ENCODE measurements at regions not wholly inside any gene's neighbourhood (a gene's known extent, or its start where the extent isn't known, plus 50 kb on each side); places are given as distances from the start of the nearest gene placed in this dataset.

DNA sequence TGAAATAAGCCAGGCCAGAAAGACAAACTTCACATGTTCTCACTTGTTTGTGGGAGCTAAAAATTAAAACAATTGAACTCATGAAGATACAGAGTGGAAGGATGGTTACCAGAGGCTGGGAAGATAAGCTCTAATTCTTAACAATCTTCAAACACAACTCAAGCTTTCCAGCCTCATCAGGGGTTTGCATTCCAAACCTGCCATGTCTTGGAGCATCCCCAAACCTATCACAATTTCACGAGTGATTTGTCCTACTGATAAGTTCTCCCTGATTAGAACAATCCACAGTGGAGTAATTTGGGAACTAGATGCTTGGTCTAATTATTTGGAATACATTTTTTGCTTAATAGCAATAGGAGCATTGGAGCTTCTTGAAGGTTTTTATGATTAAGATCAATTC lies 418.5 kb upstream of the PKN2 start:
- no peaks in the 10 kb centered on the region for H3K27me3 ChIP-seq (ENCODE audit: insufficient read depth, low read length, poor library complexity, severe bottlenecking)
- no peaks in the 10 kb centered on the region for H3K4me1 ChIP-seq (ENCODE audit: insufficient read depth, low read length)
- H3K4me3 ChIP-seq (ENCODE audit: low read length) = no peak overlapping the region
- no peaks in the 10 kb centered on the region for H3K4me1 Mint-ChIP-seq
- H3K9me3 ChIP-seq (ENCODE audit: low read length) = no peaks in the 10 kb centered on the region
- DNase-seq = no peak
- no peaks in the 10 kb centered on the region for H3K36me3 Mint-ChIP-seq
- H3K27me3 Mint-ChIP-seq = no peaks in the 10 kb centered on the region
- H3K27ac Mint-ChIP-seq = no peak overlapping the region
- no peak overlapping the region for H3K27ac ChIP-seq (ENCODE audit: low read depth, low read length)
- ChIA-PET CTCF (no interaction called here), POLR2A (no interaction called here)
- H3K4me3 Mint-ChIP-seq = no peak overlapping the region
- H3K36me3 ChIP-seq (ENCODE audit: insufficient read depth, low read length) = no peaks in the 10 kb centered on the region
- H3K9me3 Mint-ChIP-seq = peaks cover 0 to 3% (median 0%) of the 10 kb centered on the region in 5 donors

DNA sequence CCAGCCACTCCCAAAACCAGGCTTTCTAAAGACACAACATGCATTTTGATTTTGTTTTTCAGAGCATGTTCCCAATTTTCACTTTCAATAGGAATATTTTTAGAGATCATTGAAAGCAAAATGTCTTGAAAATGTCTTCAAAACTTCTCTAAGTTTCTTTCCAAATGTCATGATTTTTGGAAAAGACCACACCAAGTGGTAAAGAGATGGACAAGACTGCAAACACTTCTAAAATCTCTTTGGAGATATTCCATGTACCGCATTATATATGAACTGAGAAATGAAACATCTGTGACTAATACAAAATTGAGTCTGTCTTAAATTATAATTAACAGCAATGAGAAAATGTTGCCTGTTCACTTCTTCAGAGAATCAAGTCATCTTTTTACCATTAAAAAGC lies 418.0 kb upstream of the PKN2 start:
- Mint-ChIP-seq H3K9me3 (peaks cover 0 to 3% (median 0%) of the 10 kb centered on the region in 5 donors), H3K4me1 (no peaks in the 10 kb centered on the region), H3K36me3 (no peaks in the 10 kb centered on the region), H3K27ac (no peak overlapping the region), H3K27me3 (no peaks in the 10 kb centered on the region), H3K4me3 (no peak overlapping the region)
- Histone ChIP-seq H3K27me3 (ENCODE audit: insufficient read depth, low read length, poor library complexity, severe bottlenecking) (no peaks in the 10 kb centered on the region), H3K36me3 (ENCODE audit: insufficient read depth, low read length) (no peaks in the 10 kb centered on the region), H3K27ac (ENCODE audit: low read depth, low read length) (no peak overlapping the region), H3K4me3 (ENCODE audit: low read length) (no peak overlapping the region), H3K9me3 (ENCODE audit: low read length) (no peaks in the 10 kb centered on the region), H3K4me1 (ENCODE audit: insufficient read depth, low read length) (no peaks in the 10 kb centered on the region)
- POLR2A ChIA-PET = no interaction called here
- DNase-seq = no peak
- CTCF ChIA-PET = no interaction called here

DNA sequence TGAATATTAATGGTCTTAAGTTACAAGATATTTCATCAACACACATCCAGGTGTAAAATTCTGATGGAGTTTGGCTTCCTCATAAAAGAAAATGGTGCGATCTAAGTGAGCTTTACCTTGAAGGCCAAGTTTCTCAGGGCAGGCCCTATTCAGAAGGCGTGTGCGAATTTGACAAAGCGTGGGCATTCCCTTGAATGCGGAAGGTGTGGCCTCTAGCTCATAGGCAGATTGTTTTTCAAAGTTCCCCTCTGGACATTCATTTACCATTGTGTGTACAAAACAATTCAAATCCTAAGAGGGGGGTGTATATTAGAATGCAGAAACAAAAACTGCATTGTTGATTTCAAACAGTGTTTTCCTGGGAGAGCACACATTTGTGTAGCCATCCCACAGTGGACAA lies 411.9 kb upstream of the PKN2 start:
- no peaks in the 10 kb centered on the region for H3K27me3 ChIP-seq (ENCODE audit: insufficient read depth, low read length, poor library complexity, severe bottlenecking)
- ChIA-PET CTCF (no interaction called here), POLR2A (no interaction called here)
- Mint-ChIP-seq H3K9me3 (no peaks in the 10 kb centered on the region), H3K4me1 (no peaks in the 10 kb centered on the region), H3K4me3 (no peak overlapping the region), H3K27ac (no peak overlapping the region), H3K27me3 (no peaks in the 10 kb centered on the region), H3K36me3 (no peaks in the 10 kb centered on the region)
- no peak for DNase-seq
- no peak overlapping the region for H3K4me3 ChIP-seq (ENCODE audit: low read length)
- H3K4me1 ChIP-seq (ENCODE audit: insufficient read depth, low read length) = no peaks in the 10 kb centered on the region
- no peak overlapping the region for H3K27ac ChIP-seq (ENCODE audit: low read depth, low read length)
- no peaks in the 10 kb centered on the region for H3K9me3 ChIP-seq (ENCODE audit: low read length)
- H3K36me3 ChIP-seq (ENCODE audit: insufficient read depth, low read length) = no peaks in the 10 kb centered on the region

DNA sequence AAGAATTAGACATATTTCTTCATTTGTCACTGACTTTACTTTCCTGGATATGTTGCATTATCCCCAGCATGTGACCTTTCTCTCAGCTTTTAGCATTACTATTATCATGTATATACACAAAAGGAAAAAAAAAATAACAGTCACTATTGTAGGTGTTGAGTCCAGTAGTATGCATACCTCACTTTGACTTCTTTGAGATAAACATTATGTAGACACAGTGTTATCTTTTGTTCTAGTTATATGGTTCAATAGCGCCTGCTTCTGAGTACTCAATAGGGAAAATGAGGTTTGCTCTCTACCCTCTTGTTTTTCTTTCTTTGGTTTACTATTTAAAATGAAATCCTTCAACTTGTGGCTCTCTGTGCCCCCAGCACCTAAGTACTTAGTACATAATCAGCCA lies 409.6 kb upstream of the PKN2 start:
- H3K4me1 Mint-ChIP-seq = no peaks in the 10 kb centered on the region
- Histone ChIP-seq H3K27me3 (ENCODE audit: insufficient read depth, low read length, poor library complexity, severe bottlenecking) (no peaks in the 10 kb centered on the region), H3K4me3 (ENCODE audit: low read length) (no peak overlapping the region), H3K4me1 (ENCODE audit: insufficient read depth, low read length) (no peaks in the 10 kb centered on the region), H3K27ac (ENCODE audit: low read depth, low read length) (no peak overlapping the region), H3K36me3 (ENCODE audit: insufficient read depth, low read length) (no peaks in the 10 kb centered on the region), H3K9me3 (ENCODE audit: low read length) (no peaks in the 10 kb centered on the region)
- POLR2A ChIA-PET = no interaction called here
- no peak overlapping the region for H3K4me3 Mint-ChIP-seq
- CTCF ChIA-PET = no interaction called here
- no peak for DNase-seq
- no peaks in the 10 kb centered on the region for H3K36me3 Mint-ChIP-seq
- no peaks in the 10 kb centered on the region for H3K9me3 Mint-ChIP-seq
- no peak overlapping the region for H3K27ac Mint-ChIP-seq
- H3K27me3 Mint-ChIP-seq = no peaks in the 10 kb centered on the region

DNA sequence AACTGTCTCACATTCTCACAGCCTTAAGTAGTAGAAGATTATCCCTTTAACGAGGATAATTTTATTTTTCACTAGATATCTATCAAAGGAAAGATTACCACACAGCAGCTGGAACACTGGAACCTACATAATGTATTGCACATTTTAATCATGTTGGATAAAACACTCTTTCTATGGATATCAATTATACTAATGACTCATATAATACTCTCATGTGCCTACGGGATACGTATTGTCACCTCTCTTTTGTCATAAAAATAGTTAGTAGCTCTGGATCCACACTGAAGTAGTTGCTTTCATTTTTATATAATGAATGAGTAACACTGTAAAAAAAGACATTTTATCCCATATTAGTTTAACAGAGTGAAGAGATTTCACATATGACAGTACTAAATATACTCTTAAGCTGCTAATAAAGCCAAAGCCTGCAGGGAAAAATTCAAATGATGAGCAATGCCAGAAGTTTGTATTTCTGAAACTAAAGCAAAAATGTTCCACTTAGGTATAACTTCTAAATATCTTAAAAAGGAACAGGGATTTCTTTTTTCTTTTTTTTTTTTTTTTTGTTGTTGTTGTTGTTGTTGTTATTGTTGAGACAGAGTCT lies 408.7 kb upstream of the PKN2 start:
- ChIA-PET CTCF (no interaction called here), POLR2A (no interaction called here)
- Mint-ChIP-seq H3K27ac (no peak overlapping the region), H3K9me3 (peaks cover 0 to 3% (median 0%) of the 10 kb centered on the region in 5 donors), H3K4me3 (no peak overlapping the region), H3K27me3 (no peaks in the 10 kb centered on the region), H3K4me1 (no peaks in the 10 kb centered on the region), H3K36me3 (no peaks in the 10 kb centered on the region)
- Histone ChIP-seq H3K4me3 (ENCODE audit: low read length) (no peak overlapping the region), H3K9me3 (ENCODE audit: low read length) (no peaks in the 10 kb centered on the region), H3K27ac (ENCODE audit: low read depth, low read length) (no peak overlapping the region), H3K36me3 (ENCODE audit: insufficient read depth, low read length) (no peaks in the 10 kb centered on the region), H3K4me1 (ENCODE audit: insufficient read depth, low read length) (no peaks in the 10 kb centered on the region), H3K27me3 (ENCODE audit: insufficient read depth, low read length, poor library complexity, severe bottlenecking) (no peaks in the 10 kb centered on the region)
- DNase-seq = no peak

DNA sequence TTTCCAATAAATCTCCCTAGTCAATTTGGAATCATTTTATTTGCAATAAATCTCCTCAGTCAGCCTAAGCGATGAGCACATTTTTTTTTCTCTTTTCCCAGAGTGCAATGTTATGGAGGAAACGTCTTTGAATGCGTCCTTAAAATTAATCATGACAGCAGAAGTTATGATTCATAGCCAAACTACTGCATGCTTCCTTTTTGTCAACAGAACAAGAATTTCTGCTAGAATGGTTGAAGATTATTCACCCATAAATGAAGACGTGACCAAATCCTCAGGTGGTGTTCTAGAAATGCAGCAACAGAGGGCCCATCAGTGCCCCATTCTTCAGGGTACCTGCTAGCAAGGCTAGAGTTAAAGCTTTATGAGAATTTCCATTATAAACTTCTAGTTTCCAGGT lies 407.9 kb upstream of the PKN2 start:
- Histone ChIP-seq H3K4me3 (ENCODE audit: low read length) (no peak overlapping the region), H3K27me3 (ENCODE audit: insufficient read depth, low read length, poor library complexity, severe bottlenecking) (no peaks in the 10 kb centered on the region), H3K27ac (ENCODE audit: low read depth, low read length) (no peak overlapping the region), H3K36me3 (ENCODE audit: insufficient read depth, low read length) (no peaks in the 10 kb centered on the region), H3K4me1 (ENCODE audit: insufficient read depth, low read length) (no peaks in the 10 kb centered on the region), H3K9me3 (ENCODE audit: low read length) (no peaks in the 10 kb centered on the region)
- Mint-ChIP-seq H3K27me3 (no peaks in the 10 kb centered on the region), H3K36me3 (no peaks in the 10 kb centered on the region), H3K27ac (no peak overlapping the region), H3K4me1 (no peaks in the 10 kb centered on the region), H3K4me3 (no peak overlapping the region), H3K9me3 (peaks cover 0 to 3% (median 0%) of the 10 kb centered on the region in 5 donors)
- CTCF ChIA-PET = interaction anchor here (0.7 kb wide), 1 partner anchor 15 kb away, joined by 3 read pairs; no protein-coding TSS in a partner anchor
- no peak for DNase-seq
- POLR2A ChIA-PET = interaction anchor here (0.6 kb wide), 1 partner anchor 21 kb away, joined by 7 read pairs; no protein-coding TSS in a partner anchor

DNA sequence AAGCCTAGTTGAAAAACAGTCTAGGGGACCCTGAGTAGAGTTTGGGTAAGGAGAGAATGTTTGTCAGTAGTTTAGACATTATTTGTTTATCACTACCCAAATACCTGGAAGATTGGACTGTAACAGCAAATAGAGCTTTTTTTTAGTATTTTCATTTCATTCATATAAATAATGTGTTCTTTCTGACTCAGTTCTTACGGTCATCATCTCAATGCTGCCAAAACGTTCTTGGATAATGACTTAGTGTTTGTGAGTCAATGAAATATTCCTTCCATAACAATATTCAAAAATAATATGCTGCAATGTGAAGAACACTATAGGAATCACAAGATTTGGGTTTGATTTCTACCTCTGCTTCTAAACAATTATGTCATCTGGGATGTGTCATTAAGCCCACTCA lies 400.0 kb upstream of the PKN2 start:
- no peaks in the 10 kb centered on the region for H3K27me3 ChIP-seq (ENCODE audit: insufficient read depth, low read length, poor library complexity, severe bottlenecking)
- no peak overlapping the region for H3K27ac ChIP-seq (ENCODE audit: low read depth, low read length)
- no peaks in the 10 kb centered on the region for H3K4me1 Mint-ChIP-seq
- H3K36me3 Mint-ChIP-seq = no peaks in the 10 kb centered on the region
- H3K4me3 ChIP-seq (ENCODE audit: low read length) = no peak overlapping the region
- H3K4me3 Mint-ChIP-seq = no peak overlapping the region
- H3K4me1 ChIP-seq (ENCODE audit: insufficient read depth, low read length) = no peaks in the 10 kb centered on the region
- H3K9me3 ChIP-seq (ENCODE audit: low read length) = no peaks in the 10 kb centered on the region
- no peak overlapping the region for H3K27ac Mint-ChIP-seq
- POLR2A ChIA-PET = no interaction called here
- peaks cover 0 to 6% (median 3%) of the 10 kb centered on the region in 5 donors for H3K9me3 Mint-ChIP-seq
- no peak for DNase-seq
- H3K36me3 ChIP-seq (ENCODE audit: insufficient read depth, low read length) = no peaks in the 10 kb centered on the region
- CTCF ChIA-PET = no interaction called here
- H3K27me3 Mint-ChIP-seq = no peaks in the 10 kb centered on the region

DNA sequence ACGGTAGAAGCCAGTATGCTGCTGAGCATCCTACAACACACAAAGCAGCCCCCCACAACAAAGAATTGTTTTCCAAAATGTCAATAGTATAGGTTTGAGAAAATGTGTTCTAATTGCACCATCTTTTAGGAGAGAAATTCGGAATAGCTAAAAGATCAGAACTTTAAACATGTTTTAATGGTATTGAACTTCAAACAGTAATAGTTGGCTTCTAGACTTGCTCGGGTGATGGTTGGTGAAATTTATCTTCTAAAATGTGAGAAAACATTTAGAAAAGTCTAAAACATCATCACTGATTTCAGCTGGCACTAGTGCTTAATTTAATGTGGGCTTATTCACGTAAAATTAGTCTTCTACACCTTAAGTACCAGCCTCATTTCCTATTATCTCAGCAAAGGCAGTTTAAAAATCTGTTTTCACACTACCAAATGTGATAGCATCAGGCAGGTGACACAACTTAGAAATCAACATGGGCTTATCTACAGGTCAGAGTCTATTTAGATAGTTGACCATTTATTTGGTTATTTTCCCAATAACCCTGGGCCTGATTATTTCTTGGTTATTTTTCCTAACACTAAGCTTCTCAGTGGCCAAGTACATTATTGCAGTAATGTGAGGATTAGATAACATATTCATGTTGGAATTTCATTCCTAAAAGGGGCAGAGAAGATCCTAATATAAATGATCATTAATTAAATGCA lies 399.3 kb upstream of the PKN2 start:
- Mint-ChIP-seq H3K4me3 (no peak overlapping the region), H3K27me3 (no peaks in the 10 kb centered on the region), H3K4me1 (no peaks in the 10 kb centered on the region), H3K9me3 (peaks cover 0 to 6% (median 2%) of the 10 kb centered on the region in 5 donors), H3K27ac (no peak overlapping the region), H3K36me3 (no peaks in the 10 kb centered on the region)
- Histone ChIP-seq H3K27ac (ENCODE audit: low read depth, low read length) (no peak overlapping the region), H3K36me3 (ENCODE audit: insufficient read depth, low read length) (no peaks in the 10 kb centered on the region), H3K4me3 (ENCODE audit: low read length) (no peak overlapping the region), H3K4me1 (ENCODE audit: insufficient read depth, low read length) (no peaks in the 10 kb centered on the region), H3K9me3 (ENCODE audit: low read length) (no peaks in the 10 kb centered on the region), H3K27me3 (ENCODE audit: insufficient read depth, low read length, poor library complexity, severe bottlenecking) (no peaks in the 10 kb centered on the region)
- ChIA-PET CTCF (no interaction called here), POLR2A (no interaction called here)
- DNase-seq = no peak

Measured in CD8-positive, alpha-beta memory T cell (primary cell).